Vagina (tissue), 2 donors: ENCODE measurements at regions not wholly inside any gene's neighbourhood (a gene's known extent, or its start where the extent isn't known, plus 50 kb on each side); places are given as distances from the start of the nearest gene placed in this dataset.

Source experiments
- DNase-seq, 2 donors: peaks; one replicate each; pipeline ENCODE4 v3.0.0-alpha.2; 2017; ENCODE audit errors: extremely low spot score in 2 of 2
- H3K27ac ChIP-seq: fragments of 200-600 bp; sonication (generic); one replicate; pipeline ENCODE4 v1.5.1; 2019
- H3K27me3 ChIP-seq: fragments of 200-600 bp; sonication (generic); one replicate; pipeline ENCODE4 v1.5.1; 2019
- H3K36me3 ChIP-seq, 2 donors: fragments of 200-600 bp; sonication (generic); one replicate each; pipeline ENCODE4 v1.5.1; 2017 to 2019
- H3K4me1 ChIP-seq: fragments of 200-600 bp; sonication (generic); one replicate; pipeline ENCODE4 v1.5.1; 2019
- H3K4me3 ChIP-seq, 2 donors: fragments of 200-600 bp; sonication (generic); 1 replicate in 1 of 2; 2 replicates in 1 of 2; pipeline ENCODE4 v1.5.1; 2016 to 2019
- H3K9me3 ChIP-seq: fragments of 200-600 bp; sonication (generic); one replicate; pipeline ENCODE4 v1.5.1; 2019
- CTCF ChIP-seq, 3 experiments: fragments of 450-650 bp in 2 of 3; fragments of 200-600 bp in 1 of 3; sonication (generic) in 1 of 3; IDR thresholded peaks; one replicate each; pipeline ENCODE4 v1.5.1; 2017 to 2019; ENCODE audit warnings: antibody characterized with exemption in 3 of 3, mild to moderate bottlenecking in 2 of 3, moderate library complexity in 2 of 3
- POLR2A ChIP-seq, 2 donors: fragments of 450-650 bp; IDR thresholded peaks; one replicate each; pipeline ENCODE4 v1.6.1; 2017; ENCODE audit warnings: antibody characterized with exemption in 2 of 2, mild to moderate bottlenecking in 2 of 2, moderate library complexity in 2 of 2
- POLR2AphosphoS5 ChIP-seq, 2 donors: sonication (generic); formaldehyde crosslinking; IDR thresholded peaks; one replicate each; pipeline ENCODE4 v1.9.0; 2017; ENCODE audit warnings: antibody characterized with exemption in 2 of 2, mild to moderate bottlenecking in 2 of 2, low read depth in 1 of 2; ENCODE audit not compliant: insufficient read depth in 1 of 2
- intact Hi-C: fragments of 100-400 bp; cut with DNase I; formaldehyde crosslinking; loops from one replicate; pipeline ENCODE4 v1.15.1; 2023

DNA sequence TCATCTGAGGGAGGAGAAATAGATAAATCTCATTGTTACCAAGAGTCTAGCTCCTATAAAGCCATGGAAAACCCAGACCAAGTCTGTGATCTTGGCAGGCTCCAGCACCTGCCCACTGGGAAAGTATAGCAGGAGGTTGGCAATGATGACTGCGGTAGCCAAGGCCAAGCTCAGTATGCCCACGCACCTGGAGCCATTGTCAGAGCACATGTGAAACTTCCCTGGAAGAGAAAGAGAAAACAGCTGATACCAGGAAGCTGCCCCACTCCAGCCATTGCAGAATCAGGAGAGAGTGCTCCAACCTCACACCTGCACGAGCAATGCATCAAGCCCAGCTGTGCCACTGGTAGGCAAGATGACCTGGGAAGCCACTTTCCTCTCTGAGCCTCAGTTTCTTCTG is 62.2 kb upstream of the HEPHL1 start:
- Histone ChIP-seq H3K27ac (no peak overlapping the region), H3K27me3 (no peaks in the 10 kb centered on the region), H3K9me3 (no peaks in the 10 kb centered on the region), H3K36me3 (no peaks in the 10 kb centered on the region), H3K4me3 (no peak overlapping the region), H3K4me1 (no peaks in the 10 kb centered on the region)
- intact Hi-C loops: no loop called here
- no peak for DNase-seq
- no peak for TF ChIP-seq POLR2AphosphoS5 (IDR thresholded peaks at IDR 0.05; ENCODE audit: insufficient read depth in 1 of 2, low read depth in 1 of 2)
- no peak for TF ChIP-seq CTCF (IDR thresholded peaks at IDR 0.05)
- TF ChIP-seq POLR2A (IDR thresholded peaks at IDR 0.05): no peak

DNA sequence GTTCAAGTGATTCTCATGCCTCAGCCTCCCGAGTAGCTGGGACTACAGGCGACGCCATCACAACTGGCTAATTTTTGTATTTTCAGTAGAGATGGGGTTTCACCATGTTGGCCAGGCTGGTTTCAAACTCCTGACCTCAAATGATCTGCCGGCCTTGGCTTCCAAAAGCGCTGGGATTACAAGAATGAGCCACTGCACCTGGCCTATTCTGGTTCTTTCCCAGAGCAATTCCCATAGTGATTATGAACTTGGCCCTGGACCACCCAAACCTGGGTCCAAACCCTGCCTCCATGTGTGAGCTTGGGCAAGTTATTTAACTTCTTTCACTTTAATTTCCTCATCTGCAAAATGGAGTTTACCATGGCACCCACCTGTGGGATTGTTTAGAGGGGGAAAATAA is 61.5 kb upstream of the HEPHL1 start:
- no peak for DNase-seq
- H3K4me3 ChIP-seq: no peak overlapping the region
- intact Hi-C loops: no loop called here
- no peaks in the 10 kb centered on the region for H3K4me1 ChIP-seq
- TF ChIP-seq POLR2AphosphoS5 (IDR thresholded peaks at IDR 0.05; ENCODE audit: insufficient read depth in 1 of 2, low read depth in 1 of 2) (no peak), CTCF (IDR thresholded peaks at IDR 0.05) (no peak), POLR2A (IDR thresholded peaks at IDR 0.05) (no peak)
- no peaks in the 10 kb centered on the region for H3K27me3 ChIP-seq
- no peaks in the 10 kb centered on the region for H3K36me3 ChIP-seq
- no peak overlapping the region for H3K27ac ChIP-seq
- no peaks in the 10 kb centered on the region for H3K9me3 ChIP-seq

- H3K27me3 ChIP-seq: no peaks in the 10 kb centered on the region
- H3K27ac ChIP-seq: no peak overlapping the region
- H3K4me3 ChIP-seq: no peak overlapping the region
- no peaks in the 10 kb centered on the region for H3K9me3 ChIP-seq
- H3K36me3 ChIP-seq: no peaks in the 10 kb centered on the region
- TF ChIP-seq POLR2AphosphoS5 (IDR thresholded peaks at IDR 0.05; ENCODE audit: insufficient read depth in 1 of 2, low read depth in 1 of 2) (no peak), POLR2A (IDR thresholded peaks at IDR 0.05) (no peak)
- no peak for DNase-seq
- intact Hi-C loops: no loop called here
- no peaks in the 10 kb centered on the region for H3K4me1 ChIP-seq
These were observed 58.1 kb upstream of the HEPHL1 start for GRCh38 chr11:93963072-93963471.

- Histone ChIP-seq H3K27ac (no peak overlapping the region), H3K4me3 (no peak overlapping the region), H3K9me3 (no peaks in the 10 kb centered on the region), H3K4me1 (no peaks in the 10 kb centered on the region), H3K27me3 (no peaks in the 10 kb centered on the region), H3K36me3 (no peaks in the 10 kb centered on the region)
- DNase-seq: no peak
- intact Hi-C loops: no loop called here
- no peak for TF ChIP-seq POLR2AphosphoS5 (IDR thresholded peaks at IDR 0.05; ENCODE audit: insufficient read depth in 1 of 2, low read depth in 1 of 2)
- no peak for TF ChIP-seq POLR2A (IDR thresholded peaks at IDR 0.05)
- TF ChIP-seq CTCF (IDR thresholded peaks at IDR 0.05): no peak
These were observed 53.9 kb upstream of the HEPHL1 start for GRCh38 chr11:93967258-93967657.

DNA sequence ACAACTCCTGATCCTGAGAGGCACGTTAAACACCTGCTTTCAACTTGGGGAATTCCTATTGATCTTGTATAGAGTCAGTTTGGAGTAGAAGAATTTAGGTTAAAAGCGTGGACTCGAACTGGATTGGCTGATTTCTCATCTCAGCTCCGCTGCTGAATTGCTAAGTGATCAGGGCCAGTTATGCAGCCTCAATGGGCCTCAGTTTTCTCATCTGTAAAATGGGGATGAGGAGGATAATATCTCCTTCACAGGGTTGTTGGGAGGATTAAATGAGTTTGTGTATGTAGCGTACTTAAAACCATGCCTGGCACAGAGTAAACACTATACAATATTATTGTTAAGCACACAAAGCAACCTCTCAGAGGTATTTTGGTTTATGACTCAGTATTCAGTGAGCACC is 53.2 kb upstream of the HEPHL1 start:
- DNase-seq: no peak
- H3K27me3 ChIP-seq: no peaks in the 10 kb centered on the region
- H3K4me3 ChIP-seq: no peak overlapping the region
- no peak overlapping the region for H3K27ac ChIP-seq
- H3K36me3 ChIP-seq: no peaks in the 10 kb centered on the region
- H3K4me1 ChIP-seq: no peaks in the 10 kb centered on the region
- no peaks in the 10 kb centered on the region for H3K9me3 ChIP-seq
- intact Hi-C loops: no loop called here
- no peak for TF ChIP-seq POLR2A (IDR thresholded peaks at IDR 0.05)
- TF ChIP-seq CTCF (IDR thresholded peaks at IDR 0.05): no peak
- TF ChIP-seq POLR2AphosphoS5 (IDR thresholded peaks at IDR 0.05; ENCODE audit: insufficient read depth in 1 of 2, low read depth in 1 of 2): no peak
